WI38 (cell line): ENCODE measurements at regions not wholly inside any gene's neighbourhood (a gene's known extent, or its start where the extent isn't known, plus 50 kb on each side); places are given as distances from the start of the nearest gene placed in this dataset.

Experiments
- H3K4me3 ChIP-seq: 2 replicates; pipeline ENCODE4 v1.5.1; 2011; ENCODE audit warnings: low read depth, mild to moderate bottlenecking, control low read depth, low read length
- CTCF ChIP-seq: IDR thresholded peaks from 2 replicates; pipeline ENCODE4 v1.5.1; 2012; ENCODE audit warnings: low read depth, mild to moderate bottlenecking, control low read depth, low read length

GRCh38 chr12:62130834-62131552, 129.2 kb upstream of the USP15 start:
- H3K4me3 ChIP-seq = no peak overlapping the region
- TF ChIP-seq CTCF = no peak

- no peak overlapping the region for H3K4me3 ChIP-seq
- TF ChIP-seq CTCF = no peak
Measured at GRCh38 chr12:62133440-62133839, 126.8 kb upstream of the USP15 start.

GRCh38 chr12:62135553-62136200, 124.5 kb upstream of the USP15 start:
- no peak for TF ChIP-seq CTCF
- no peak overlapping the region for H3K4me3 ChIP-seq

GRCh38 chr12:62136496-62136895, 123.7 kb upstream of the USP15 start:
- no peak for TF ChIP-seq CTCF
- H3K4me3 ChIP-seq = no peak overlapping the region

GRCh38 chr12:62138527-62138926, 121.7 kb upstream of the USP15 start:
- TF ChIP-seq CTCF = no peak

GRCh38 chr12:62146318-62146717, 113.9 kb upstream of the USP15 start:
- H3K4me3 ChIP-seq = no peak overlapping the region
- no peak for TF ChIP-seq CTCF

More at GRCh38 chr12:62138527-62138926, 121.7 kb upstream of the USP15 start:
- H3K4me3 ChIP-seq = no peak overlapping the region

- H3K4me3 ChIP-seq = no peak overlapping the region
- TF ChIP-seq CTCF = no peak
Measured at GRCh38 chr12:62158013-62158412, 102.2 kb upstream of the USP15 start.
